GM12878 (cell line): ENCODE measurements at regions not wholly inside any gene's neighbourhood (a gene's known extent, or its start where the extent isn't known, plus 50 kb on each side); places are given as distances from the start of the nearest gene placed in this dataset.

Experiments used
- ATAC-seq: fragments of 200-7000 bp; cut with Tn5 transposase; 3 replicates; pipeline ENCODE4 v1.9.1; 2020; ENCODE audit warnings: mild to moderate bottlenecking, moderate library complexity
- BruUV-seq: library from RNA; stranded (reverse); fragments of 400-500 nt; replicated peaks from 2 replicates; lab custom pipeline; 2021; lab: Mats Ljungman, UMichigan
- CTCF ChIA-PET: fragments of 300-600 bp; sonication (Branson Sonifier 250); formaldehyde crosslinking; extraction: SDS; loops from one replicate; lab custom pipeline; 2021; ENCODE audit warnings: inconsistent platforms; lab: Yijun Ruan, JAX
- POLR2A ChIA-PET: fragments of 350-600 bp; formaldehyde crosslinking; extraction: SDS; loops from one replicate; lab custom pipeline; 2021; ENCODE audit warnings: inconsistent platforms; lab: Charles Lee
- RAD21 ChIA-PET: fragments of 300-600 bp; sonication (Branson Sonifier 250); formaldehyde crosslinking; loops from one replicate; lab custom pipeline; 2023; ENCODE audit warnings: antibody characterized with exemption; ENCODE audit not compliant: unreplicated experiment; lab: Charles Lee
- SMC1A ChIA-PET: fragments of 300-600 bp; sonication (Branson Sonifier 250); formaldehyde crosslinking; loops from one replicate; lab custom pipeline; 2023; ENCODE audit not compliant: unreplicated experiment, uncharacterized antibody; lab: Charles Lee
- DNase-seq: peaks from one replicate; pipeline ENCODE4 v3.0.0-alpha.2; 2011; ENCODE audit warnings: low read depth, low spot score
- FAIRE-seq: peaks from 3 replicates; lab custom pipeline; 2011; peaks lifted over from hg19 to GRCh38; lab: Jason Lieb, UNC
- H2AFZ ChIP-seq: 2 replicates; pipeline ENCODE4 v1.6.0; 2011; ENCODE audit warnings: low read depth, low read length, control low read depth; ENCODE audit not compliant: control insufficient read depth
- H3K27ac ChIP-seq: 2 replicates; pipeline ENCODE4 v1.5.1; 2011; ENCODE audit warnings: control low read depth; ENCODE audit not compliant: control insufficient read depth, insufficient read depth
- H3K27me3 ChIP-seq, 2 experiments: replicated peaks in 1 of 2; 2 replicates each; pipeline versions ENCODE4 v1.6.0 to v1.6.1; 2011; ENCODE audit warnings: low read length in 1 of 2; ENCODE audit not compliant: control insufficient read depth in 2 of 2, insufficient read depth in 2 of 2
- H3K36me3 ChIP-seq, 2 experiments: 2 replicates each; pipeline ENCODE4 v1.5.1; 2011; ENCODE audit warnings: low read length in 1 of 2; ENCODE audit not compliant: control insufficient read depth in 2 of 2, insufficient read depth in 2 of 2
- H3K4me1 ChIP-seq: 2 replicates; pipeline ENCODE4 v1.6.1; 2011; ENCODE audit warnings: mild to moderate bottlenecking, low read length, moderate library complexity, mixed read lengths; ENCODE audit not compliant: control insufficient read depth, insufficient read depth
- H3K4me2 ChIP-seq: 2 replicates; pipeline ENCODE4 v1.6.0; 2011; ENCODE audit warnings: control low read depth; ENCODE audit not compliant: control insufficient read depth, insufficient read depth
- H3K4me3 ChIP-seq: fragments of 200-600 bp; sonication (generic); 2 replicates; pipeline ENCODE4 v1.5.1; 2016
- H3K79me2 ChIP-seq: 2 replicates; pipeline ENCODE4 v1.6.0; 2011; ENCODE audit warnings: low read length; ENCODE audit not compliant: control insufficient read depth, insufficient read depth
- H3K9ac ChIP-seq: 2 replicates; pipeline ENCODE4 v1.8.0; 2011; ENCODE audit warnings: low read length, control low read depth, mixed read lengths; ENCODE audit not compliant: control insufficient read depth, insufficient read depth
- H3K9me3 ChIP-seq: replicated peaks from 3 replicates; pipeline ENCODE4 v1.5.1; 2011; ENCODE audit warnings: mild to moderate bottlenecking, low read length; ENCODE audit not compliant: control insufficient read depth, insufficient read depth
- H4K20me1 ChIP-seq: 2 replicates; pipeline ENCODE4 v1.6.0; 2011; ENCODE audit not compliant: control insufficient read depth, insufficient read depth
- CHD1 ChIP-seq: IDR thresholded peaks from 2 replicates; pipeline ENCODE4 v1.6.1; 2012; ENCODE audit warnings: low read depth, low read length, improper control_type of control experiment
- EED ChIP-seq: sonication (generic); IDR thresholded peaks from 2 replicates; pipeline ENCODE4 v1.6.1; 2016; ENCODE audit warnings: antibody characterized with exemption, low read depth
- ETV6 ChIP-seq, 2 experiments: fragments of 450-650 bp in 1 of 2; IDR thresholded peaks in 1 of 2; conservative IDR thresholded peaks in 1 of 2; 2 replicates each; pipeline ENCODE4 v1.6.1; 2014; ENCODE audit warnings: antibody characterized with exemption in 1 of 2, borderline replicate concordance in 1 of 2, low read depth in 1 of 2, mild to moderate bottlenecking in 1 of 2, moderate library complexity in 1 of 2
- FOXM1 ChIP-seq: IDR thresholded peaks from 2 replicates; pipeline ENCODE4 v1.6.1; 2012; ENCODE audit warnings: low read depth, mild to moderate bottlenecking, inconsistent platforms, low read length, moderate library complexity
- IKZF1 ChIP-seq: fragments of 450-650 bp; conservative IDR thresholded peaks from 2 replicates; pipeline ENCODE4 v1.6.1; 2017; ENCODE audit warnings: antibody characterized with exemption, mild to moderate bottlenecking
- NR2F1 ChIP-seq: fragments of 450-650 bp; conservative IDR thresholded peaks from 2 replicates; pipeline ENCODE4 v1.6.1; 2017; ENCODE audit warnings: mild to moderate bottlenecking
- RBBP5 ChIP-seq: fragments of 200-600 bp; sonication (generic); conservative IDR thresholded peaks from 2 replicates; pipeline ENCODE4 v1.6.1; 2016
- RELA ChIP-seq: fragments of 450-650 bp; IDR thresholded peaks from 2 replicates; pipeline ENCODE4 v1.8.0; 2014; ENCODE audit warnings: borderline replicate concordance; ENCODE audit not compliant: partially characterized antibody
- SUPT20H ChIP-seq: IDR thresholded peaks from 2 replicates; pipeline ENCODE4 v1.6.1; 2011; ENCODE audit warnings: low read depth, mild to moderate bottlenecking, low read length, moderate library complexity, borderline replicate concordance; ENCODE audit not compliant: control insufficient read depth
- SUZ12 ChIP-seq: fragments of 200-600 bp; sonication (generic); IDR thresholded peaks from one replicate; pipeline ENCODE4 v1.6.1; 2018; ENCODE audit warnings: antibody characterized with exemption, mild to moderate bottlenecking; ENCODE audit not compliant: unreplicated experiment
- TBL1XR1 ChIP-seq: IDR thresholded peaks from 2 replicates; pipeline ENCODE4 v1.6.1; 2012; ENCODE audit warnings: low read depth, low read length, improper control_type of control experiment
- YY1 ChIP-seq: IDR thresholded peaks from 2 replicates; pipeline ENCODE4 v1.6.1; 2011; ENCODE audit warnings: low read depth, mild to moderate bottlenecking, low read length
- WGBS: methylation state at CpG from one replicate; pipeline ENCODE4 v1.1.6; 2016; ENCODE audit warnings: low lambda C conversion rate; ENCODE audit not compliant: insufficient replicate concordance, insufficient coverage; ENCODE audit errors: missing lambda C conversion rate; 5-methylcytosine and 5-hydroxymethylcytosine counted together
- in situ Hi-C: fragments of 300-500 bp; cut with MboI; formaldehyde crosslinking; loops from 9 replicates; pipeline ENCODE4 v1.14.3; 2018; ENCODE audit warnings: mixed read lengths
- intact Hi-C: fragments of 100-400 bp; cut with micrococcal nuclease; formaldehyde crosslinking; loops from one replicate; pipeline ENCODE4 v1.14.2; 2022; ENCODE audit not compliant: unreplicated experiment
- TF ChIP-seq, protein P1 (sequence below): fragments of 450-650 bp; IDR thresholded peaks from 2 replicates; pipeline ENCODE4 v1.6.1; 2017; ENCODE audit warnings: mild to moderate bottlenecking
- TF ChIP-seq, protein P2 (sequence below): fragments of 450-650 bp; formaldehyde crosslinking; IDR thresholded peaks from 2 replicates; pipeline ENCODE4 v1.4.0; 2020; ENCODE audit warnings: mild to moderate bottlenecking, moderate library complexity
- TF ChIP-seq, protein P3 (sequence below): fragments of 150-350 bp; IDR thresholded peaks from 2 replicates; pipeline ENCODE4 v1.6.1; 2016; ENCODE audit warnings: low read depth, low read length
- TF ChIP-seq, protein P4 (sequence below): IDR thresholded peaks from 2 replicates; pipeline ENCODE4 v1.6.1; 2012; ENCODE audit warnings: low read length, inconsistent platforms

DNA sequence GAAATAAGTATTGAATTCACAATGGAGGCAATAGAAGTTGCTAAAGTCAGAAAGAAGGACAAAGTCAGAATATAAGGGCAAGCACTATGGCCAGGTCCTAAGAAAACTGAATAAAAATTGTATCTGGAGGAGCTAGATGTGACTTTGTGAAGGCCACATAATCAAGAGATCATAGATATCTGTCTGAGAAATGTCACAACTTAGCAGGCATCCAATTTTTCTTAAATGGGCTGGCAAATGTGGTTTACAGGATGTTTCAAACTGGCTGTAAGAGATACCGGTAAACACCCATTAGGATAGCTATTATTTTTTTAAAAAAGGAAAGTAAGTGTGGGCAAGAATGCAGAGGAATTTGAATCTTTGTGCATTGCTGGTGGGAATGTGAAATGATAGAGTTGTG, 303.1 kb upstream of the CHORDC1 start:
- Histone ChIP-seq H3K4me3 (no peak overlapping the region), H3K27ac (no peak overlapping the region), H3K9ac (no peak overlapping the region), H3K9me3 (no peaks in the 10 kb centered on the region), H2AFZ (no peak overlapping the region), H3K79me2 (no peaks in the 10 kb centered on the region), H3K36me3 (no peaks in the 10 kb centered on the region), H3K4me1 (no peaks in the 10 kb centered on the region), H3K27me3 (no peaks in the 10 kb centered on the region), H4K20me1 (no peaks in the 10 kb centered on the region), H3K4me2 (no peak overlapping the region)
- SMC1A ChIA-PET: no interaction called here
- POLR2A ChIA-PET: no interaction called here
- DNase-seq: no peak
- ATAC-seq: no peak
- intact Hi-C loops (no loop called here), in situ Hi-C loops (no loop called here)
- CTCF ChIA-PET: no interaction called here
- no TSS peak for BruUV-seq
- RAD21 ChIA-PET: no interaction called here
- FAIRE-seq: no peak
- 41% methylated on average over 1 of the region's 1 CpG for WGBS
- TF ChIP-seq CHD1 (no peak), YY1 (no peak), EED (no peak), FOXM1 (no peak), RBBP5 (no peak), ETV6 (conservative IDR thresholded peaks at IDR 0.05 in 1 of 2, IDR thresholded peaks at IDR 0.05 in 1 of 2; ENCODE audit: borderline replicate concordance in 1 of 2, low read depth in 1 of 2) (no peak), SUZ12 (no peak), SUPT20H (no peak), TBL1XR1 (no peak), IKZF1 (no peak), RELA (no peak), NR2F1 (no peak)
- TF ChIP-seq, protein P1, sequence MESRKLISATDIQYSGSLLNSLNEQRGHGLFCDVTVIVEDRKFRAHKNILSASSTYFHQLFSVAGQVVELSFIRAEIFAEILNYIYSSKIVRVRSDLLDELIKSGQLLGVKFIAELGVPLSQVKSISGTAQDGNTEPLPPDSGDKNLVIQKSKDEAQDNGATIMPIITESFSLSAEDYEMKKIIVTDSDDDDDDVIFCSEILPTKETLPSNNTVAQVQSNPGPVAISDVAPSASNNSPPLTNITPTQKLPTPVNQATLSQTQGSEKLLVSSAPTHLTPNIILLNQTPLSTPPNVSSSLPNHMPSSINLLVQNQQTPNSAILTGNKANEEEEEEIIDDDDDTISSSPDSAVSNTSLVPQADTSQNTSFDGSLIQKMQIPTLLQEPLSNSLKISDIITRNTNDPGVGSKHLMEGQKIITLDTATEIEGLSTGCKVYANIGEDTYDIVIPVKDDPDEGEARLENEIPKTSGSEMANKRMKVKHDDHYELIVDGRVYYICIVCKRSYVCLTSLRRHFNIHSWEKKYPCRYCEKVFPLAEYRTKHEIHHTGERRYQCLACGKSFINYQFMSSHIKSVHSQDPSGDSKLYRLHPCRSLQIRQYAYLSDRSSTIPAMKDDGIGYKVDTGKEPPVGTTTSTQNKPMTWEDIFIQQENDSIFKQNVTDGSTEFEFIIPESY: no peak
- TF ChIP-seq, protein P2, sequence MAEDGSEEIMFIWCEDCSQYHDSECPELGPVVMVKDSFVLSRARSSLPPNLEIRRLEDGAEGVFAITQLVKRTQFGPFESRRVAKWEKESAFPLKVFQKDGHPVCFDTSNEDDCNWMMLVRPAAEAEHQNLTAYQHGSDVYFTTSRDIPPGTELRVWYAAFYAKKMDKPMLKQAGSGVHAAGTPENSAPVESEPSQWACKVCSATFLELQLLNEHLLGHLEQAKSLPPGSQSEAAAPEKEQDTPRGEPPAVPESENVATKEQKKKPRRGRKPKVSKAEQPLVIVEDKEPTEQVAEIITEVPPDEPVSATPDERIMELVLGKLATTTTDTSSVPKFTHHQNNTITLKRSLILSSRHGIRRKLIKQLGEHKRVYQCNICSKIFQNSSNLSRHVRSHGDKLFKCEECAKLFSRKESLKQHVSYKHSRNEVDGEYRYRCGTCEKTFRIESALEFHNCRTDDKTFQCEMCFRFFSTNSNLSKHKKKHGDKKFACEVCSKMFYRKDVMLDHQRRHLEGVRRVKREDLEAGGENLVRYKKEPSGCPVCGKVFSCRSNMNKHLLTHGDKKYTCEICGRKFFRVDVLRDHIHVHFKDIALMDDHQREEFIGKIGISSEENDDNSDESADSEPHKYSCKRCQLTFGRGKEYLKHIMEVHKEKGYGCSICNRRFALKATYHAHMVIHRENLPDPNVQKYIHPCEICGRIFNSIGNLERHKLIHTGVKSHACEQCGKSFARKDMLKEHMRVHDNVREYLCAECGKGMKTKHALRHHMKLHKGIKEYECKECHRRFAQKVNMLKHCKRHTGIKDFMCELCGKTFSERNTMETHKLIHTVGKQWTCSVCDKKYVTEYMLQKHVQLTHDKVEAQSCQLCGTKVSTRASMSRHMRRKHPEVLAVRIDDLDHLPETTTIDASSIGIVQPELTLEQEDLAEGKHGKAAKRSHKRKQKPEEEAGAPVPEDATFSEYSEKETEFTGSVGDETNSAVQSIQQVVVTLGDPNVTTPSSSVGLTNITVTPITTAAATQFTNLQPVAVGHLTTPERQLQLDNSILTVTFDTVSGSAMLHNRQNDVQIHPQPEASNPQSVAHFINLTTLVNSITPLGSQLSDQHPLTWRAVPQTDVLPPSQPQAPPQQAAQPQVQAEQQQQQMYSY (CRISPR knock-in tag): no peak
- TF ChIP-seq, protein P3, sequence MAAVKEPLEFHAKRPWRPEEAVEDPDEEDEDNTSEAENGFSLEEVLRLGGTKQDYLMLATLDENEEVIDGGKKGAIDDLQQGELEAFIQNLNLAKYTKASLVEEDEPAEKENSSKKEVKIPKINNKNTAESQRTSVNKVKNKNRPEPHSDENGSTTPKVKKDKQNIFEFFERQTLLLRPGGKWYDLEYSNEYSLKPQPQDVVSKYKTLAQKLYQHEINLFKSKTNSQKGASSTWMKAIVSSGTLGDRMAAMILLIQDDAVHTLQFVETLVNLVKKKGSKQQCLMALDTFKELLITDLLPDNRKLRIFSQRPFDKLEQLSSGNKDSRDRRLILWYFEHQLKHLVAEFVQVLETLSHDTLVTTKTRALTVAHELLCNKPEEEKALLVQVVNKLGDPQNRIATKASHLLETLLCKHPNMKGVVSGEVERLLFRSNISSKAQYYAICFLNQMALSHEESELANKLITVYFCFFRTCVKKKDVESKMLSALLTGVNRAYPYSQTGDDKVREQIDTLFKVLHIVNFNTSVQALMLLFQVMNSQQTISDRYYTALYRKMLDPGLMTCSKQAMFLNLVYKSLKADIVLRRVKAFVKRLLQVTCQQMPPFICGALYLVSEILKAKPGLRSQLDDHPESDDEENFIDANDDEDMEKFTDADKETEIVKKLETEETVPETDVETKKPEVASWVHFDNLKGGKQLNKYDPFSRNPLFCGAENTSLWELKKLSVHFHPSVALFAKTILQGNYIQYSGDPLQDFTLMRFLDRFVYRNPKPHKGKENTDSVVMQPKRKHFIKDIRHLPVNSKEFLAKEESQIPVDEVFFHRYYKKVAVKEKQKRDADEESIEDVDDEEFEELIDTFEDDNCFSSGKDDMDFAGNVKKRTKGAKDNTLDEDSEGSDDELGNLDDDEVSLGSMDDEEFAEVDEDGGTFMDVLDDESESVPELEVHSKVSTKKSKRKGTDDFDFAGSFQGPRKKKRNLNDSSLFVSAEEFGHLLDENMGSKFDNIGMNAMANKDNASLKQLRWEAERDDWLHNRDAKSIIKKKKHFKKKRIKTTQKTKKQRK: no peak
- TF ChIP-seq, protein P4, sequence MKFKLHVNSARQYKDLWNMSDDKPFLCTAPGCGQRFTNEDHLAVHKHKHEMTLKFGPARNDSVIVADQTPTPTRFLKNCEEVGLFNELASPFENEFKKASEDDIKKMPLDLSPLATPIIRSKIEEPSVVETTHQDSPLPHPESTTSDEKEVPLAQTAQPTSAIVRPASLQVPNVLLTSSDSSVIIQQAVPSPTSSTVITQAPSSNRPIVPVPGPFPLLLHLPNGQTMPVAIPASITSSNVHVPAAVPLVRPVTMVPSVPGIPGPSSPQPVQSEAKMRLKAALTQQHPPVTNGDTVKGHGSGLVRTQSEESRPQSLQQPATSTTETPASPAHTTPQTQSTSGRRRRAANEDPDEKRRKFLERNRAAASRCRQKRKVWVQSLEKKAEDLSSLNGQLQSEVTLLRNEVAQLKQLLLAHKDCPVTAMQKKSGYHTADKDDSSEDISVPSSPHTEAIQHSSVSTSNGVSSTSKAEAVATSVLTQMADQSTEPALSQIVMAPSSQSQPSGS: no peak
